Uterus (tissue), 3 donors: ENCODE measurements at regions not wholly inside any gene's neighbourhood (a gene's known extent, or its start where the extent isn't known, plus 50 kb on each side); places are given as distances from the start of the nearest gene placed in this dataset.

ENCODE experiments used
- DNase-seq, 2 donors: peaks; one replicate each; pipeline ENCODE4 v3.0.0-alpha.2; 2019 to 2020
- H3K27ac ChIP-seq, 2 donors: fragments of 200-600 bp; sonication (generic); 1 replicate in 1 of 2; 2 replicates in 1 of 2; pipeline ENCODE4 v1.5.1; 2016 to 2018
- H3K27me3 ChIP-seq, 2 donors: fragments of 200-600 bp; sonication (generic); one replicate each; pipeline ENCODE4 v1.5.1; 2018 to 2019; ENCODE audit warnings: control low read depth in 1 of 2
- H3K36me3 ChIP-seq, 2 donors: fragments of 200-600 bp; sonication (generic); one replicate each; pipeline ENCODE4 v1.5.1; 2019; ENCODE audit warnings: control low read depth in 1 of 2
- H3K4me1 ChIP-seq, 2 donors: fragments of 200-600 bp; sonication (generic); one replicate each; pipeline ENCODE4 v1.5.1; 2018 to 2019; ENCODE audit warnings: control low read depth in 1 of 2
- H3K4me3 ChIP-seq, 2 donors: fragments of 200-600 bp; sonication (generic); 1 replicate in 1 of 2; 2 replicates in 1 of 2; pipeline ENCODE4 v1.5.1; 2018 to 2019; ENCODE audit warnings: mild to moderate bottlenecking in 1 of 2
- H3K9me3 ChIP-seq, 2 donors: fragments of 200-600 bp; sonication (generic); one replicate each; pipeline ENCODE4 v1.5.1; 2019; ENCODE audit warnings: control low read depth in 1 of 2
- CTCF ChIP-seq, 4 experiments: fragments of 200-600 bp in 2 of 4; fragments of 450-650 bp in 2 of 4; sonication (generic) in 2 of 4; IDR thresholded peaks; one replicate each; pipeline ENCODE4 v1.5.1; 2016 to 2019; ENCODE audit warnings: antibody characterized with exemption in 4 of 4, mild to moderate bottlenecking in 2 of 4, moderate library complexity in 1 of 4
- POLR2A ChIP-seq, 2 donors: fragments of 450-650 bp; IDR thresholded peaks; one replicate each; pipeline ENCODE4 v1.6.1; 2016; ENCODE audit warnings: antibody characterized with exemption in 2 of 2, mild to moderate bottlenecking in 1 of 2, moderate library complexity in 1 of 2
- intact Hi-C: fragments of 100-400 bp; cut with DNase I; formaldehyde crosslinking; loops from one replicate; pipeline ENCODE4 v1.15.1; 2023; ENCODE audit warnings: low total_unique reads
- donor health status: DM: yes; HTN: yes; CAD: no.

GRCh38 chr3:59593380-59593779, 543.6 kb upstream of the CFAP20DC start:
- H3K9me3 ChIP-seq: no peaks in the 10 kb centered on the region
- no peaks in the 10 kb centered on the region for H3K4me1 ChIP-seq
- no peak overlapping the region for H3K4me3 ChIP-seq
- TF ChIP-seq CTCF (IDR thresholded peaks at IDR 0.05) (no peak), POLR2A (IDR thresholded peaks at IDR 0.05) (no peak)
- intact Hi-C loops: no loop called here
- no peaks in the 10 kb centered on the region for H3K27me3 ChIP-seq
- no peaks in the 10 kb centered on the region for H3K36me3 ChIP-seq
- DNase-seq: no peak
- no peak overlapping the region for H3K27ac ChIP-seq

DNA sequence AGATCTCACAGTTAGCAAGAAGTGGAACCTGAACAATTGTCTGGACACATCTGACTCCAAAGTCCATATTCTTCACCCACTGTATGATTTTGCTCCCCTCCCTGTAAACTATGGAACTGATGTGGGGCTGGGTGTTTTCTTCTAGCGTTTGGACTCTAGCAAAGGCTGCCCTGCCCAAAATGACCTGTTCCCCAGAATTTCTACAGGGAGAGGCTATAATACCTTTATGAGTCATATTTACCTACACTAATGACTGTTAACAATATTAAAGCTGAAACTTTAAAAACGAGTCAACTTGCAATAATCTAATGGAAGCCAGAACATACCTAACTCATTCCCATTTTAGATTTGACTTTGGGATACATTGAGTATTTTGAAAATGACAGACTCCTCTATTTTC, 531.2 kb upstream of the CFAP20DC start:
- no peak for TF ChIP-seq POLR2A (IDR thresholded peaks at IDR 0.05)
- Histone ChIP-seq H3K27ac (no peak overlapping the region), H3K9me3 (peaks cover 0 to 1% of the 10 kb centered on the region in 2 donors), H3K4me1 (no peaks in the 10 kb centered on the region), H3K27me3 (no peaks in the 10 kb centered on the region), H3K36me3 (no peaks in the 10 kb centered on the region), H3K4me3 (no peak overlapping the region)
- no peak for DNase-seq
- intact Hi-C loops: no loop called here

DNA sequence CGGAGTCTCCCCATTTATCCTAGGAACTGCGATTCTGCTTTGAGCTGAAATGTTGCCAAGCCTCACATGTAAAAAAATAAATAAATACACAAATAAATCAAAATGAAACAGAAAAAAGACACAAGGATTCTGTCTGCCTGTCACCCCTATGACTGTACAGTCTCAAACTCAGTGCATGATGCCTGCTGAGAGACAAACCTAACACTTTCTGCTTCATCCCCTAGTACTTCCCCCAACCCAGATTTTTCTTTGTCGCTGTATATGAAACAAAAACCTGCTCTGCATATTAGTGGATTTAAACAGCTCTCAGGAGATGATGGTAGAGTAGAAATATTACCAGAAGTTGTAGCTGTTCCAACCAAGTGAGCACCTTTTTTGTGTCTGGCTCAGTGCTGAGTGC, 530.7 kb upstream of the CFAP20DC start:
- no peak overlapping the region for H3K4me3 ChIP-seq
- no peak for DNase-seq
- H3K27me3 ChIP-seq: no peaks in the 10 kb centered on the region
- no peaks in the 10 kb centered on the region for H3K9me3 ChIP-seq
- H3K27ac ChIP-seq: no peak overlapping the region
- TF ChIP-seq POLR2A (IDR thresholded peaks at IDR 0.05) (no peak), CTCF (IDR thresholded peaks at IDR 0.05) (no peak)
- no peaks in the 10 kb centered on the region for H3K4me1 ChIP-seq
- intact Hi-C loops: no loop called here
- no peaks in the 10 kb centered on the region for H3K36me3 ChIP-seq

- no peak overlapping the region for H3K4me3 ChIP-seq
- H3K4me1 ChIP-seq: peaks cover 3 to 4% of the 10 kb centered on the region in 2 donors
- H3K36me3 ChIP-seq: no peaks in the 10 kb centered on the region
- no peaks in the 10 kb centered on the region for H3K27me3 ChIP-seq
- intact Hi-C loops: loop anchor here (10.0 kb wide), 1 partner anchor 277 kb away; no protein-coding TSS in a partner anchor
- DNase-seq: no peak
- H3K27ac ChIP-seq: no peak overlapping the region
- no peaks in the 10 kb centered on the region for H3K9me3 ChIP-seq
- no peak for TF ChIP-seq POLR2A (IDR thresholded peaks at IDR 0.05)
- no peak for TF ChIP-seq CTCF (IDR thresholded peaks at IDR 0.05)
Observed at GRCh38 chr3:59578129-59578528, 528.3 kb upstream of the CFAP20DC start.

DNA sequence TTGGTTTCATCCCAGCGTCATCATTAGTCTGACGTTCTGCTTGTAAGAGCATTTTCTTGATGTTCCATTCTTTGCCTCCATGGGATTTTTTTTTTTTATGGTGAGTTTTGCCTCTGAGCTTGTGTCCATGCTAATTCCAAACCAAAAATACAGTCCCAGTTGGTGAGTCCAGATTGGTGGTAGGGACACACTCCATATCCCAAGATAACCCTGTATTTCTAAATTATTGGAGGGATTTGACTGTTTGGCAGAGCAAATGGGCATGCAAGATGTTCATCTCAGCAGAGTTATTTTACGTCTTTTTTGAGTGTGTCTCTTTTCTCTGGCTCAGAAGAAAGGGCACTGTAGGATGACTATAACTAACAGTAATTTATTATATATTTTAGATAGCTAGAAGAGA, 526.8 kb upstream of the CFAP20DC start:
- Histone ChIP-seq H3K4me1 (peaks cover 3 to 4% of the 10 kb centered on the region in 2 donors), H3K36me3 (no peaks in the 10 kb centered on the region), H3K27ac (no peak overlapping the region), H3K27me3 (no peaks in the 10 kb centered on the region), H3K4me3 (no peak overlapping the region), H3K9me3 (no peaks in the 10 kb centered on the region)
- DNase-seq: no peak
- intact Hi-C loops: loop anchor here (10.0 kb wide), 1 partner anchor 278 kb away; no protein-coding TSS in a partner anchor
- TF ChIP-seq CTCF (IDR thresholded peaks at IDR 0.05): no peak
- no peak for TF ChIP-seq POLR2A (IDR thresholded peaks at IDR 0.05)
